SK-N-SH (cell line): ENCODE measurements at regions not wholly inside any gene's neighbourhood (a gene's known extent, or its start where the extent isn't known, plus 50 kb on each side); places are given as distances from the start of the nearest gene placed in this dataset.

Experiments
- CHD2 ChIP-seq: fragments of 150-350 bp; IDR thresholded peaks from 2 replicates; pipeline ENCODE4 v1.6.1; 2018; ENCODE audit warnings: low read length; ENCODE audit not compliant: partially characterized antibody
- EP300 ChIP-seq, 2 experiments: IDR thresholded peaks; 2 replicates each; pipeline versions ENCODE4 v1.4.0 to v1.6.1; 2012; ENCODE audit warnings: borderline replicate concordance in 1 of 2, low read depth in 1 of 2, low read length in 1 of 2
- EZH2phosphoT487 ChIP-seq: fragments of 200-600 bp; sonication (generic); IDR thresholded peaks from 2 replicates; pipeline ENCODE4 v1.6.1; 2017; ENCODE audit warnings: low read depth, mixed run types, mild to moderate bottlenecking, antibody characterized with exemption, moderate library complexity, borderline replicate concordance
- RXRA ChIP-seq: IDR thresholded peaks from 2 replicates; pipeline ENCODE4 v1.4.0; 2012; ENCODE audit warnings: low read depth, mild to moderate bottlenecking, borderline replicate concordance
- TAF1 ChIP-seq: IDR thresholded peaks from 2 replicates; pipeline ENCODE4 v1.6.1; 2012; ENCODE audit warnings: low read depth, mild to moderate bottlenecking, low read length, moderate library complexity, borderline replicate concordance
- TCF12 ChIP-seq: IDR thresholded peaks from 2 replicates; pipeline ENCODE4 v1.4.0; 2012
- TF ChIP-seq, protein P1 (sequence below): fragments of 200-600 bp; sonication (generic); IDR thresholded peaks from 2 replicates; pipeline ENCODE4 v1.6.1; 2017; ENCODE audit warnings: antibody characterized with exemption, mild to moderate bottlenecking, moderate library complexity
- TF ChIP-seq, protein P2 (sequence below): fragments of 150-350 bp; IDR thresholded peaks from 2 replicates; pipeline ENCODE4 v1.6.1; 2016; ENCODE audit warnings: mild to moderate bottlenecking, low read depth, low read length

DNA sequence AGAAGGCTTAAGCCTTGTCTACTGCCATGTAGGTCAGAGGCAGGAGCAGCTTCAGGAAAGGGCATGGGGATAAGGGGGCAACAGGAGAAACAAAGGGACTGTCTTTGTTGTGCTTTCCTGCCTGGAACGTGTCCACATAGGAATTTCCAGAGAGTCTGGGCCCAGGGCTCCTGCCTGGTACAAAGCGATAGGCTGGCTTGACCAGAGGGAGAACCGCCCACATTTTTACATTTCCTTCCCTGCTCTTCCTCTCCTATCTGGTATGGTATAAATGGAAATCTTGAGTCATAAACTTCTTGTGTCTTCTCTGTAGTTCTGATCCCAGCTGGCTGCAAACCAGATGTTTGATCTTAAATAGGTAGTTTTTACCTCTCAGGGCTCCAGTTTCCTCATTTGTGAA is 414.8 kb downstream of the HRH4 start:
- TF ChIP-seq EZH2phosphoT487 (no peak), TCF12 (no peak), CHD2 (no peak), EP300 (IDR thresholded peaks at IDR 0.05; ENCODE audit: borderline replicate concordance in 1 of 2, low read depth in 1 of 2, low read length in 1 of 2) (no peak), RXRA (no peak), TAF1 (no peak)
- TF ChIP-seq, protein P1, sequence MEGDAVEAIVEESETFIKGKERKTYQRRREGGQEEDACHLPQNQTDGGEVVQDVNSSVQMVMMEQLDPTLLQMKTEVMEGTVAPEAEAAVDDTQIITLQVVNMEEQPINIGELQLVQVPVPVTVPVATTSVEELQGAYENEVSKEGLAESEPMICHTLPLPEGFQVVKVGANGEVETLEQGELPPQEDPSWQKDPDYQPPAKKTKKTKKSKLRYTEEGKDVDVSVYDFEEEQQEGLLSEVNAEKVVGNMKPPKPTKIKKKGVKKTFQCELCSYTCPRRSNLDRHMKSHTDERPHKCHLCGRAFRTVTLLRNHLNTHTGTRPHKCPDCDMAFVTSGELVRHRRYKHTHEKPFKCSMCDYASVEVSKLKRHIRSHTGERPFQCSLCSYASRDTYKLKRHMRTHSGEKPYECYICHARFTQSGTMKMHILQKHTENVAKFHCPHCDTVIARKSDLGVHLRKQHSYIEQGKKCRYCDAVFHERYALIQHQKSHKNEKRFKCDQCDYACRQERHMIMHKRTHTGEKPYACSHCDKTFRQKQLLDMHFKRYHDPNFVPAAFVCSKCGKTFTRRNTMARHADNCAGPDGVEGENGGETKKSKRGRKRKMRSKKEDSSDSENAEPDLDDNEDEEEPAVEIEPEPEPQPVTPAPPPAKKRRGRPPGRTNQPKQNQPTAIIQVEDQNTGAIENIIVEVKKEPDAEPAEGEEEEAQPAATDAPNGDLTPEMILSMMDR = no peak
- TF ChIP-seq, protein P2, sequence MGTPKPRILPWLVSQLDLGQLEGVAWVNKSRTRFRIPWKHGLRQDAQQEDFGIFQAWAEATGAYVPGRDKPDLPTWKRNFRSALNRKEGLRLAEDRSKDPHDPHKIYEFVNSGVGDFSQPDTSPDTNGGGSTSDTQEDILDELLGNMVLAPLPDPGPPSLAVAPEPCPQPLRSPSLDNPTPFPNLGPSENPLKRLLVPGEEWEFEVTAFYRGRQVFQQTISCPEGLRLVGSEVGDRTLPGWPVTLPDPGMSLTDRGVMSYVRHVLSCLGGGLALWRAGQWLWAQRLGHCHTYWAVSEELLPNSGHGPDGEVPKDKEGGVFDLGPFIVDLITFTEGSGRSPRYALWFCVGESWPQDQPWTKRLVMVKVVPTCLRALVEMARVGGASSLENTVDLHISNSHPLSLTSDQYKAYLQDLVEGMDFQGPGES = no peak
